H9 (cell line): ENCODE measurements at regions not wholly inside any gene's neighbourhood (a gene's known extent, or its start where the extent isn't known, plus 50 kb on each side); places are given as distances from the start of the nearest gene placed in this dataset.

Experiments used
- DNase-seq: peaks from one replicate; pipeline ENCODE4 v3.0.0-alpha.2; 2017
- H2AFZ ChIP-seq: one replicate; pipeline ENCODE4 v1.6.1; 2013; ENCODE audit warnings: mild to moderate bottlenecking, low read length, control low read depth, moderate library complexity
- H2AK5ac ChIP-seq: 2 replicates; pipeline ENCODE4 v1.6.1; 2013; ENCODE audit warnings: low read length, control low read depth, mixed read lengths; ENCODE audit not compliant: insufficient read length
- H2BK120ac ChIP-seq: one replicate; pipeline ENCODE4 v1.6.1; 2013; ENCODE audit warnings: low read depth, mild to moderate bottlenecking, low read length, control low read depth, inconsistent platforms; ENCODE audit not compliant: poor library complexity, severe bottlenecking
- H2BK12ac ChIP-seq: 2 replicates; pipeline ENCODE4 v1.6.1; 2013; ENCODE audit warnings: low read length, control low read depth, mixed read lengths, low read depth; ENCODE audit not compliant: insufficient read length
- H2BK15ac ChIP-seq: 2 replicates; pipeline ENCODE4 v1.6.1; 2013; ENCODE audit warnings: low read depth, low read length, control low read depth
- H2BK20ac ChIP-seq: one replicate; pipeline ENCODE4 v1.6.1; 2013; ENCODE audit warnings: low read depth, mild to moderate bottlenecking, low read length, control low read depth, inconsistent platforms; ENCODE audit not compliant: poor library complexity, severe bottlenecking
- H2BK5ac ChIP-seq: 2 replicates; pipeline ENCODE4 v1.6.1; 2013; ENCODE audit warnings: low read length, control low read depth, mixed read lengths; ENCODE audit not compliant: insufficient read length
- H3K14ac ChIP-seq: 2 replicates; pipeline ENCODE4 v1.6.1; 2013; ENCODE audit warnings: low read length, control low read depth; ENCODE audit not compliant: insufficient read depth
- H3K18ac ChIP-seq: 2 replicates; pipeline ENCODE4 v1.6.1; 2013; ENCODE audit warnings: low read depth, mild to moderate bottlenecking, mixed read lengths, low read length, control low read depth; ENCODE audit not compliant: insufficient read length
- H3K23ac ChIP-seq: 2 replicates; pipeline ENCODE4 v1.6.1; 2013; ENCODE audit warnings: low read length, control low read depth, mixed read lengths, low read depth; ENCODE audit not compliant: insufficient read length
- H3K23me2 ChIP-seq: 2 replicates; pipeline ENCODE4 v1.6.1; 2013; ENCODE audit warnings: low read depth, mild to moderate bottlenecking, mixed read lengths, low read length, control low read depth; ENCODE audit not compliant: insufficient read length, poor library complexity, severe bottlenecking
- H3K27ac ChIP-seq: 2 replicates; pipeline ENCODE4 v1.5.1; 2013; ENCODE audit warnings: low read length, control low read depth, mixed read lengths, low read depth; ENCODE audit not compliant: insufficient read length
- H3K27me3 ChIP-seq: 2 replicates; pipeline ENCODE4 v1.6.1; 2013; ENCODE audit warnings: low read length, control low read depth, inconsistent platforms; ENCODE audit not compliant: insufficient read depth
- H3K4ac ChIP-seq: 2 replicates; pipeline ENCODE4 v1.6.1; 2013; ENCODE audit warnings: low read depth, mild to moderate bottlenecking, control low read depth, inconsistent platforms, low read length, moderate library complexity
- H3K4me1 ChIP-seq: 2 replicates; pipeline ENCODE4 v1.6.1; 2013; ENCODE audit warnings: low read length, control low read depth, inconsistent platforms; ENCODE audit not compliant: insufficient read depth
- H3K4me2 ChIP-seq: 2 replicates; pipeline ENCODE4 v1.6.1; 2013; ENCODE audit warnings: low read length, control low read depth, mixed read lengths; ENCODE audit not compliant: insufficient read length, insufficient read depth
- H3K56ac ChIP-seq: 2 replicates; pipeline ENCODE4 v1.6.1; 2013; ENCODE audit warnings: low read depth, mild to moderate bottlenecking, mixed read lengths, low read length, control low read depth; ENCODE audit not compliant: insufficient read length
- H3K79me1 ChIP-seq: 2 replicates; pipeline ENCODE4 v1.6.1; 2013; ENCODE audit warnings: low read depth, mild to moderate bottlenecking, moderate library complexity, low read length, control low read depth, inconsistent platforms; ENCODE audit not compliant: insufficient read depth, poor library complexity, severe bottlenecking
- H3K79me2 ChIP-seq: 2 replicates; pipeline ENCODE4 v1.6.1; 2013; ENCODE audit warnings: low read length, control low read depth, inconsistent platforms; ENCODE audit not compliant: insufficient read depth
- H3K9ac ChIP-seq: 2 replicates; pipeline ENCODE4 v1.6.1; 2013; ENCODE audit warnings: low read length, control low read depth, mixed read lengths; ENCODE audit not compliant: insufficient read length; ENCODE audit errors: extremely low read depth
- H3K9me3 ChIP-seq: one replicate; pipeline ENCODE4 v1.6.1; 2013; ENCODE audit warnings: low read depth, low read length, inconsistent platforms; ENCODE audit not compliant: control insufficient read depth
- H3T11ph ChIP-seq: one replicate; pipeline ENCODE4 v1.6.1; 2013; ENCODE audit warnings: mild to moderate bottlenecking, low read length, control low read depth, inconsistent platforms
- H4K20me1 ChIP-seq: one replicate; pipeline ENCODE4 v1.6.1; 2013; ENCODE audit not compliant: control insufficient read depth, insufficient read length, insufficient read depth
- H4K5ac ChIP-seq: 2 replicates; pipeline ENCODE4 v1.6.1; 2013; ENCODE audit warnings: low read depth, mild to moderate bottlenecking, mixed read lengths, low read length, control low read depth; ENCODE audit not compliant: insufficient read length
- H4K8ac ChIP-seq: replicated peaks from 2 replicates; pipeline ENCODE4 v1.6.1; 2013; ENCODE audit warnings: low read length, control low read depth, mixed read lengths, low read depth; ENCODE audit not compliant: insufficient read length
- H4K91ac ChIP-seq: 2 replicates; pipeline ENCODE4 v1.6.1; 2013; ENCODE audit warnings: low read depth, mild to moderate bottlenecking, moderate library complexity, mixed read lengths, low read length, control low read depth; ENCODE audit not compliant: insufficient read length
- H3K27ac Mint-ChIP-seq, 3 experiments: 2 replicates in 2 of 3; 3 replicates in 1 of 3; pipeline ENCODE4 v1.8.0; 2020 to 2021; ENCODE audit warnings: mixed read lengths in 3 of 3, mild to moderate bottlenecking in 1 of 3, moderate library complexity in 1 of 3
- H3K27me3 Mint-ChIP-seq: 2 replicates; pipeline ENCODE4 v1.8.0; 2021; ENCODE audit warnings: low read depth, mild to moderate bottlenecking, moderate library complexity, mixed read lengths
- H3K36me3 Mint-ChIP-seq, 3 experiments: 2 replicates in 2 of 3; 3 replicates in 1 of 3; pipeline ENCODE4 v1.8.0; 2020 to 2021; ENCODE audit warnings: low read depth in 3 of 3, mixed read lengths in 3 of 3; ENCODE audit not compliant: insufficient read depth in 1 of 3
- H3K4me1 Mint-ChIP-seq, 2 experiments: 2 replicates each; pipeline ENCODE4 v1.8.0; 2020; ENCODE audit warnings: mixed read lengths in 2 of 2
- H3K4me3 Mint-ChIP-seq, 2 experiments: 2 replicates in 1 of 2; 3 replicates in 1 of 2; pipeline ENCODE4 v1.8.0; 2020 to 2021; ENCODE audit warnings: mild to moderate bottlenecking in 2 of 2, mixed read lengths in 2 of 2, moderate library complexity in 1 of 2
- H3K9me3 Mint-ChIP-seq, 2 experiments: 2 replicates in 1 of 2; 3 replicates in 1 of 2; pipeline ENCODE4 v1.8.0; 2020; ENCODE audit warnings: mild to moderate bottlenecking in 2 of 2, mixed read lengths in 2 of 2, moderate library complexity in 1 of 2
- CTCF ChIP-seq: fragments of 200-600 bp; sonication (generic); conservative IDR thresholded peaks from 3 replicates; pipeline ENCODE4 v1.8.0; 2021; ENCODE audit warnings: antibody characterized with exemption, mild to moderate bottlenecking
- WGBS: extraction: QIAGEN DNeasy Blood & Tissue Kit; methylation state at CpG from one replicate; pipeline ENCODE4 v1.1.7; 2013; ENCODE audit warnings: missing lambda C conversion rate, low lambda C conversion rate, mixed read lengths; ENCODE audit not compliant: insufficient read length; ENCODE audit errors: extremely low coverage; 5-methylcytosine and 5-hydroxymethylcytosine counted together

- Mint-ChIP-seq H3K4me1 (no peaks in the 10 kb centered on the region), H3K36me3 (no peaks in the 10 kb centered on the region), H3K27me3 (no peaks in the 10 kb centered on the region; the same call in none of the 2 replicates), H3K9me3 (no peaks in the 10 kb centered on the region; a peak in 1 of 5 replicates), H3K4me3 (no peak overlapping the region), H3K27ac (no peak overlapping the region)
- no peaks in the 10 kb centered on the region for H3K79me2 ChIP-seq
- no peak overlapping the region for H3K18ac ChIP-seq
- no peak overlapping the region for H4K5ac ChIP-seq
- H3K4me1 ChIP-seq, result no peaks in the 10 kb centered on the region
- H3K4me2 ChIP-seq, result no peak overlapping the region
- no peak for DNase-seq
- no peak overlapping the region for H3K56ac ChIP-seq
- H4K91ac ChIP-seq, result no peak overlapping the region
- H3K9ac ChIP-seq, result no peak overlapping the region
- H3K4ac ChIP-seq, result no peak overlapping the region
- H2BK120ac ChIP-seq, result no peak overlapping the region
- H3K27ac ChIP-seq, result no peak overlapping the region
- TF ChIP-seq CTCF, result no peak
- H3K14ac ChIP-seq, result no peak overlapping the region
- H3K9me3 ChIP-seq, result no peaks in the 10 kb centered on the region
- no peak overlapping the region for H2BK5ac ChIP-seq
- no peak overlapping the region for H3K23ac ChIP-seq
- no peaks in the 10 kb centered on the region for H3K23me2 ChIP-seq
- no peaks in the 10 kb centered on the region for H3K79me1 ChIP-seq
- no peak overlapping the region for H2AK5ac ChIP-seq
- H2BK20ac ChIP-seq, result no peak overlapping the region
- H4K8ac ChIP-seq, result no peak overlapping the region
- H3K27me3 ChIP-seq, result no peaks in the 10 kb centered on the region
- H2BK12ac ChIP-seq, result no peak overlapping the region
- no peak overlapping the region for H2AFZ ChIP-seq
- no peak overlapping the region for H2BK15ac ChIP-seq
- H3T11ph ChIP-seq, result no peak overlapping the region
- WGBS, result no CpG with 5 or more reads among the region's 1 CpG
- no peaks in the 10 kb centered on the region for H4K20me1 ChIP-seq
These were observed 226.0 kb downstream of the TRPC6 start for GRCh38 chr11:101357771-101358170.
